Testis (tissue), 2 donors: ENCODE measurements at regions not wholly inside any gene's neighbourhood (a gene's known extent, or its start where the extent isn't known, plus 50 kb on each side); places are given as distances from the start of the nearest gene placed in this dataset.

ENCODE experiments used
- DNase-seq: peaks from one replicate; pipeline ENCODE4 v3.0.0-alpha.2; 2019
- H3K27ac ChIP-seq, 2 donors: fragments of 200-600 bp; sonication (generic); one replicate each; pipeline ENCODE4 v1.5.1; 2019
- H3K27me3 ChIP-seq: fragments of 200-600 bp; sonication (generic); one replicate; pipeline ENCODE4 v1.5.1; 2019
- H3K36me3 ChIP-seq: fragments of 200-600 bp; sonication (generic); one replicate; pipeline ENCODE4 v1.5.1; 2017; ENCODE audit warnings: low read depth; ENCODE audit errors: missing control alignments
- H3K4me1 ChIP-seq: fragments of 200-600 bp; sonication (generic); one replicate; pipeline ENCODE4 v1.5.1; 2019
- H3K4me3 ChIP-seq, 2 donors: fragments of 200-600 bp; sonication (generic); one replicate each; pipeline ENCODE4 v1.5.1; 2017 to 2019
- H3K9me3 ChIP-seq: fragments of 200-600 bp; sonication (generic); one replicate; pipeline ENCODE4 v1.5.1; 2017
- CTCF ChIP-seq, 3 experiments: fragments of 450-650 bp in 2 of 3; fragments of 200-600 bp in 1 of 3; sonication (generic) in 1 of 3; IDR thresholded peaks; one replicate each; pipeline ENCODE4 v1.5.1; 2016 to 2019; ENCODE audit warnings: antibody characterized with exemption in 3 of 3, mild to moderate bottlenecking in 2 of 3, moderate library complexity in 1 of 3
- POLR2A ChIP-seq: fragments of 450-650 bp; IDR thresholded peaks from one replicate; pipeline ENCODE4 v1.6.1; 2017; ENCODE audit warnings: antibody characterized with exemption, mild to moderate bottlenecking, moderate library complexity
- WGBS, 2 donors: methylation state at CpG; one replicate each; pipeline ENCODE4 v1.1.5; 2018; 5-methylcytosine and 5-hydroxymethylcytosine counted together
- intact Hi-C: fragments of 100-400 bp; cut with DNase I; formaldehyde crosslinking; loops from one replicate; pipeline ENCODE4 v1.15.1; 2023; ENCODE audit warnings: low total_unique reads

GRCh38 chr21:28669321-28669720 lies 323.4 kb downstream of the LTN1 start:
- intact Hi-C loops, result no loop called here
- TF ChIP-seq CTCF (IDR thresholded peaks at IDR 0.05) (no peak), POLR2A (no peak)
- no peak for DNase-seq
- H3K36me3 ChIP-seq, result no peaks in the 10 kb centered on the region
- no peak overlapping the region for H3K27ac ChIP-seq
- no peaks in the 10 kb centered on the region for H3K4me1 ChIP-seq
- 87 to 90% methylated on average over 2 of the region's 2 CpGs for WGBS, 2 donors
- H3K9me3 ChIP-seq, result no peaks in the 10 kb centered on the region
- H3K4me3 ChIP-seq, result no peak overlapping the region
- H3K27me3 ChIP-seq, result no peaks in the 10 kb centered on the region

GRCh38 chr21:28663754-28664153 lies 328.9 kb downstream of the LTN1 start:
- no peak for TF ChIP-seq POLR2A
- no peak for TF ChIP-seq CTCF (IDR thresholded peaks at IDR 0.05)
- no peaks in the 10 kb centered on the region for H3K4me1 ChIP-seq
- H3K27me3 ChIP-seq, result no peaks in the 10 kb centered on the region
- no peaks in the 10 kb centered on the region for H3K36me3 ChIP-seq
- H3K4me3 ChIP-seq, result no peak overlapping the region
- no peaks in the 10 kb centered on the region for H3K9me3 ChIP-seq
- H3K27ac ChIP-seq, result no peak overlapping the region
- no peak for DNase-seq
- intact Hi-C loops, result no loop called here
- WGBS, 2 donors, result 84 to 90% methylated on average over 5 of the region's 5 CpGs

- 83 to 88% methylated on average over 4 of the region's 4 CpGs for WGBS, 2 donors
- Histone ChIP-seq H3K4me3 (no peak overlapping the region), H3K4me1 (no peaks in the 10 kb centered on the region), H3K9me3 (no peaks in the 10 kb centered on the region), H3K36me3 (no peaks in the 10 kb centered on the region), H3K27ac (no peak overlapping the region), H3K27me3 (no peaks in the 10 kb centered on the region)
- no peak for DNase-seq
- intact Hi-C loops, result no loop called here
- TF ChIP-seq CTCF (IDR thresholded peaks at IDR 0.05) (no peak), POLR2A (no peak)
Observed at GRCh38 chr21:28663111-28663693, 329.5 kb downstream of the LTN1 start.

GRCh38 chr21:28657566-28657965 lies 335.1 kb downstream of the LTN1 start:
- intact Hi-C loops, result no loop called here
- H3K27ac ChIP-seq, result no peak overlapping the region
- H3K4me3 ChIP-seq, result no peak overlapping the region
- H3K36me3 ChIP-seq, result no peaks in the 10 kb centered on the region
- H3K27me3 ChIP-seq, result no peaks in the 10 kb centered on the region
- TF ChIP-seq CTCF (IDR thresholded peaks at IDR 0.05) (no peak), POLR2A (no peak)
- H3K9me3 ChIP-seq, result no peaks in the 10 kb centered on the region
- no peak for DNase-seq
- no peaks in the 10 kb centered on the region for H3K4me1 ChIP-seq

GRCh38 chr21:28655471-28655870 lies 337.2 kb downstream of the LTN1 start:
- intact Hi-C loops, result no loop called here
- Histone ChIP-seq H3K36me3 (no peaks in the 10 kb centered on the region), H3K4me3 (no peak overlapping the region), H3K9me3 (no peaks in the 10 kb centered on the region), H3K27me3 (no peaks in the 10 kb centered on the region), H3K4me1 (no peaks in the 10 kb centered on the region), H3K27ac (no peak overlapping the region)
- TF ChIP-seq POLR2A, result no peak
- TF ChIP-seq CTCF (IDR thresholded peaks at IDR 0.05), result no peak
- 94 to 95% methylated on average over 1 of the region's 1 CpG for WGBS, 2 donors
- no peak for DNase-seq
